Superior temporal gyrus (tissue), 1 donor: ENCODE measurements at regions not wholly inside any gene's neighbourhood (a gene's known extent, or its start where the extent isn't known, plus 50 kb on each side); places are given as distances from the start of the nearest gene placed in this dataset.
A peak's percentile ranks its signal among the peaks of the same experiment; 100 is the strongest.
"Not testable (repeated sequence)": the region's sequence is repeated elsewhere in the genome, so short reads cannot be mapped to it uniquely, and the experiment has no call there.

ENCODE experiments used
- DNase-seq: peaks from one replicate; pipeline ENCODE4 v3.0.0-alpha.2; 2016; ENCODE audit errors: extremely low spot score

DNA sequence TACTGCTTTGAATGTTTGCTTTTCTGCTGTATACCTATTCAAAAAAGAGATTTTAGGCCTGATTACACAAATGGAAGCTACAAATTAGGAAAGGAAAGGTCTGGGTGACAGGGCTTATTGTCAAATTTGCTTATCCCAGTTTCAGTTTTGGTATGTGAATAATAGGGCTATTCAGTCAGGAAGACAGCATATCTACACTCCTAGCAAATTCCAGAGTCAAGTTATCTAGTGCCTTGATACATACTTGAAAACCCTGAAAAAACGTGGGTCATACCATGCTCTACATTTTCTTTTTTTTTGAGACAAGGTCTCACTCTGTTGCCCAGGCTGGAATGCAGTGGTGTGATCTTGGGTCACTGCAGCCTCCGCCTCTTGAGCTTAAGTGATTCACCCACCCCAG is 59.2 kb upstream of the CCDC180 start:
- DNase-seq, result not testable (repeated sequence)

DNA sequence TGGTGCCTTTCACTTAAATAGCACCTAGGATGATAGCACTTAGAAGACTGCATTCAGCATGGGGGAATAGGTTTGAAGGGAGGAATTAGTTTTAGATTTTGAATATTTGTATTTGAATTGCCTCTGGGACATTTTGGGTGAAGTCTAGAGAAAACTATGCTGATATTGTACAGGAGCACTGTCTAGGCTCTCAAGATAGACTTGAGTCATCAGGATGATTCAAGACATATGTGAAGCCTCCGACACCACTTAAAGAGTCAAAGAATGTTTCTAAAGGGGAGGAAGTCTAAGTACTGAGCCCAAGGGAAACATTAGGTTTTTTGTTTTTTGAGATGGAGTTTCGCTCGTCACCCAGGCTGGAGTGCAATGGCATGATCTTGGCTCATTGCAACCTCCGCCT is 63.9 kb upstream of the CCDC180 start:
- DNase-seq, result no peak

DNA sequence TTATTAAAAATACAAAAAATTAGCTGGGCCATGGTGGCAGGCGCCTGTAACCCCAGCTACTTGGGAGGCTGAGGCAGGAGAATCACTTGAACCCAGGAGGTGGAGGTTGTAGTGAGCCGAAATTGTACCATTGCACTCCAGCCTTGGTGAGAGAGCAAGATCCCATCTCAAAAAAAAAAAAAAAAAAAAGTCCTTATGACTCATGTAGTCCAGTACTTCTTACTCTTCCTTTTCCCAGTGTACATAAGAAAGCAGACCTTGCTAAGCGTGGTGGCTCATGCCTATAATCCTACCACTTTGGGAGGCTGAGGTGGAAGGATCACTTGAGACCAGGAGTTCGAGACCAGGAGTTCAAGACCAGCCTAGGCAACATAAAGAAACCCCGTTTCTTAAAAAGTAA is 66.0 kb upstream of the CCDC180 start:
- not testable (repeated sequence) for DNase-seq

DNA sequence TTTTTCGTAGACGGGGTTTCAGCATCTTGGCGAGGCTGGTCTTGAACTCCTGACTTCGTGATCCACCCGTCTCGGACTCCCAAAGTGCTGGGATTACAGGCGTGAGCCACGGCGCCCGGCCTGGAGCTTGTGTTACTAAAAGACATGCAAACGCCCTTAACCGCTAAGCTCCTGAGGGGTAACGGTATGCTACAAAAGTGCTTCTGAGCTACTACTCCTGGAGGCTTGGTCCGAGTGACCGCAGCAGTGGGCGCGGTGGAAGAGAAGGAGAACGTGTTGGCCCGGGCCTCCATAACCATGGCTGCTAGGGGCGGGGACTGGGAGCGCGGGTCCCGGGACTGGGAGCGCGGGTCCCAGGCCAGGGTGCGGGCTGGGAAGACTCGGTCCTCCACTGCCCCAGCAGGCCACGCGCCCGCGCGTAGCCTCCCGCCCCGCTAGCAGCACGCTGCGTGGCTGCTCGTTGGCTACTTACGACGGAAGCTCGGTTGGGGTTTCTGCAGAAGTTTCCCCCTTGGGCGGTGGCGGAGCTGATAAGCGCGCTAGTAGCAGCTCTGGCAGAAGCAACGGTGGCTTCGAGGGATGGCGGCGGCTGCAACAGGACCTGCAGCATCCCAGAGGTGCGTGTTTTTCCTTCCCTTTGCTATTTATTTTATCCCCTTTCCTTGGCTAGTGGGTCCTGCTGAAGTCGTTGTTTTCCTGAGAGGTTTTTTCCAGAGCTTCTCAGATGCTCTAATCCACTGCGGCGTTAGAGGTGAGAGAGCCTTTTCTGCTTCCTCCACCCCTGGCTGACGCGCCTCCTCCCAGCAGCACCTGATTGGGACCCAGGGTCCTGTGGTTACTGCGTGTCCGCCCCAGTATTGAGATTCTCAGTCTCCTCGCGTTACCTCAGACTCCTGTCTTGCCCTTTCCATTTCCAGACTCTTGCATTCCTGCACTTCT is 69.2 kb upstream of the CCDC180 start:
- peak; percentile 87 for DNase-seq

DNA sequence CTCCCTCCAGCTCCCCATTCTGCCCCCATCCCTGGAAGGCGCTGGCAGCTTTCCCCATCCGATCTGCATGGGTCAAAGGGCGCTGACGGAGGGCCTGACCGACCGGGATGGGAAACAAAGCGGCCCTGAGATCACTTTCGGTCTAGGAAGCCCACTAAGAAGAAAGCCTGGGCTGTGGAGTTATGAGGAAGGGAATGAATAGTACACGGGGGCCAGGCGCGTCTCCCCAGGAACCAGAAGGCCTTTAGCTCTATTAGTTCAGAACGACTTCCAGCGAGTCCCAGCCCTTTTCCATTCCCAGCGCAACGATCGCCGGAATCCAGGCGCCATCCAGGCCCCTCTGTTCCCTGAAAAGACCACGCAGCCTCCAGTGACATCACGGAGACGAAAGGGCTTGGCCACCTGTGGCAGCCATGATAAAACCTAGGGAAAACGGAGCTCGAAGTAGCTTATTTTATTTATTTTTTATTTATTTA is 70.1 kb upstream of the CCDC180 start:
- no peak for DNase-seq

DNA sequence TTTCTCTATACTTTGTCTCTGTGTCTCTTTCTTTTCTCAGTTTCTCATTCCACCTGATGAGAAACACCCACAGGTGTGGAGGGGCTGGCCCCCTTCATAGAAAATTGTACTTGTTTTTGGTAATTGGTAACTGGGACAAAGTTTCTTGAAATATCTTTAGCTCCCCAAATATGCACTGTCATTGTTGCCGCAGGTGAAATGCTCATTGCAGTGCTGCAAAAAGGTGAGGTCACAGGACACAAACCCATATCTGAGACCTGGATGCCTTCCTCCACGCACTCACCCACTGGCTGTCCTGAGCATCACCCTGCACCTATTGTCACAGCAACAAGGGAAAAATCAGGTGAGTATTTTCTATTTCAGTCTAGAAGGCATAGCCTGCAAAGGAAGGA is 74.5 kb upstream of the CCDC180 start:
- DNase-seq, result not testable (repeated sequence)

DNA sequence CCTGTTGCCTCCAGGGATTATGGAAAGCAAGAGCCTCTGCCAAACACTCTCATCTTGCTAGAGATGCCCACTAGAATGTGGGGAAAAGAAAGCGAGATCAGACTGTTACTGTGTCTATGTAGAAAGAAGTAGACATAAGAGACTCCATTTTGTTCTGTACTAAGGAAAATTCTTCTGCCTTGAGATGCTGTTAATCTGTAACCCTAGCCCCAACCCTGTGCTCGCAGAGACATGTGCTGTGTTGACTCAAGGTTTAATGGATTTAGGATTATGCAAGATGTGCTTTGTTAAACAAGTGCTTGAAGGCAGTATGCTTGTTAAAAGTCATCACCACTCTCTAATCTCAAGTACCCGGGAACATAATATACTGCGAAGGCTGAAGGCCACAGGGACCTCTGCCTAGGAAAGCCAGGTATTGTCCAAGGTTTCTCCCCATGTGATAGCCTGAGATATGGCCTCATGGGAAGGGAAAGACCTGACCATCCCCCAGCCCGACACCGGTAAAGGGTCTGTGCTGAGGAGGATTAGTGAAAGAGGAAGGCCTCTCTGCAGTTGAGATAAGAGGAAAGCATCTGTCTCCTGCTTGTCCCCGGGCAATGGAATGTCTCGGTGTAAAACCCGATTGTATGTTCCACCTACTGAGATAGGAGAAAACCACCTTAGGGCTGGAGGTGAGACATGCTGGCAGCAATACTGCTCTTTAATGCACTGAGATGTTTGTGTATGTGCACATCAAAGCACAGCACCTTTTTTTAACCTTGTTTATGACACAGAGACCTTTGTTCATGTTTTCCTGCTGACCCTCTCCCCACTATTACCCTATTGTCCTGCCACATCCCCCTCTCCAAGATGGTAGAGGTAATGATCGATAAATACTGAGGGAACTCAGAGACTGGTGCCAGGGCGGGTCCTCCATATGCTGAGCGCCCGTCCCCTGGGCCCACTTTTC is 75.1 kb upstream of the CCDC180 start:
- DNase-seq, result not testable (repeated sequence)

DNA sequence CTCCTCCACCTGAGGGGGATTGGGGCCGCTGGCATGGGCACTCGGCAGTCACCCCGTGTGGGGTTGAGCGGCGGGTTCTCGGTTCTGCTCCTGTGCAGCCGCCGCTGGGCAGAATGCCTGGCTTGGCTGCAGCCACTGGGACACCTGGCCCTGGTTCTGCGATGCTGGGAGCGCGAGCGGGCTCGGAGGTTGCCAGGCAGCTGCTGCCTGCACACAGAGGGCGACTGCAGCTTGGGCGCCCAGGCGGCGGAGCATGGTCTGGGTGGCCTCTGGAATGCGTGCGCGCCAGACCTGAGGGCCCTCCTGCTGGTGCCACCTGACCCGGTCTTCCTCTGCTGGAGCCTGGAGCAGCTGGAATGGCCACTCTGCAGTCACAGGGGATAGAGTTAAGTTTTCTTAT is 85.1 kb upstream of the CCDC180 start:
- DNase-seq, result not testable (repeated sequence)

DNA sequence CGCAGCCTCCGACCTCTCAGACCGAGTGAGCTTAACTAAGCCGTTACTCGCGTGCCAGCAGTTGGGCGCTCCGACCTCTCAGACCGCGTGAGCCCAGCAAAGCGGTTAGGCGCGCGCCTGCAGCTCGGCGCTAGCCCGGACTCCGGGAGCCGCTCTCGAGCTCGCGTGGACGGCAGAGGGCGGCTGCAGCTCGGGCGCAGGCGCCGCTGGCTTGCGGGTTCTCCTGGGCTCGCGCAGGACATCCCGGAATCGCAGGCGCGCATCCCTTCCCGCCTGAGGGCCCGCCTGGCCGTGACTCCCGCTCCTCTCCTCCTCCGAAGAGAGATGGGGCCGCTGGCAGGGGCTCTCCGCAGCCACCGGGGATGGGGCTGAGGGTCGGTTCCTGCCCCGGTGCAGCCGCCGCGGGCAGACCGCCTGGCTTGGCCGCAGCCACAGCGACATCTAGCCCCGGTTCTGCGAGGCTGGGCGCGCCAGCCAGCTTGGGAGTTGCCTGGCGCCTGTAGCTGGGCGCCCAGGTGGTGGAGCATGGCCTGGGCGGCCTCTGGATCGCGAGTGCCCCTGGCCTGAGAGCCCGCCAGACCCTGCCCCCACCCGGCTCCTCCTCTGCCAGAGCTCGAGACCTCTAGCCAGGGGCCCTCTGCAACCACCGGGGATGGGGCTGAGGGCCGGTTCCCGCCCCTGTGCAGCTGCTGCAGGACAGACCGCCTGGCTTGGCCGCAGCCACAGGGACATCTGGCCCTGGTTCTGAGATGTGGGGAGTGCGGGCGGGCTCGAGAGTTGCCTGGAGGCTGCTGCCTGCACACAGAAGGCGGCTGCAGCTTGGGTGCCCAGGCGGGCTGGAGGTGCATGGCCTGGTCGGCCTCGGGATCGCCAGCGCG is 85.7 kb upstream of the CCDC180 start:
- DNase-seq, result peak; percentile 60

DNA sequence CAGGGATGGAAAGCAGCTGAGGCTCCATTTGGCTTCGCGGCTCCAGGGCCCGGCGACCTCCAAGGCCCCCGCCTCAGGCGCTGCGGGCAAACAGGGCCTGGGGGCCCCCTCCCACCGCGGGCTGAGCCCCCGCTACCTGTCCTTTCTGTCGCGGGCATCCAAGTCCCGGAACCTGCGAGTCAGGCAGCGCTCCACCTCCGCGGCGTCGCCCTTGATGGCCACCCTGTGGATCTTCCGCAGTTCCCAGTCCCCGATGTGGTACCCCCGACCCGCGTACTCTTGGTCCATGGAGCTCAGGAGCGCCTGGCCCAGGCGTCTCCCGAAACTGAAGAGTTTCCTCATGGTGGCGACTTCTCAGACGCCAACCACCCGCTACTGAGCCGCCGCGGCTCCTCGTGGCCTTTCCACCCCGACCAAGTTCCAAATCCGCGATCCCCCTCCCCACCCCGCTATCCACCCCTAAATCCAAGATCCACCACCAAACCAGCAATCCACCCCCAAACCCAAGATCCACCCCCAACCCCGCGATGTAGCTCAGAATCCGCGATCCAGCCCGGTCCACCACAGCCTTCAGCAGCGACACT is 86.5 kb upstream of the CCDC180 start:
- no peak for DNase-seq

DNA sequence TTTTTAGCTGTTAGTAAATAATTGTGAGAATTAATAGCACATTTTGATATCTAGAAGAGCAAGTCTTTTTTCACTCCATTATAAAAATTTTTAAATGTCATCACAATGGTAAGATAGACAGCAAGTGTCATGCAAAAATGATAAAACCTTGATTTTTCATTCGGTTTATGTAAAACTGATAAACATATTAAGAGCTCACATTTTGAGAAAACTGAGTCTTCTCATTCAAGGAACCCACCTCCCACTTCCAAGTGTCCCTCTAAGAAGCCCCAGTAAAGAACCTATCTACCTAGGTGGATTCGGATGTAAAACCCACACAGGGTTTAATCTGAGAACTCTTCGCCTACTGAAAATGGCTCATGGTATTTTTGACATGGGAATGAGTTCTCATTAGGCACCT is 87.1 kb upstream of the CCDC180 start:
- DNase-seq, result not testable (repeated sequence)

DNA sequence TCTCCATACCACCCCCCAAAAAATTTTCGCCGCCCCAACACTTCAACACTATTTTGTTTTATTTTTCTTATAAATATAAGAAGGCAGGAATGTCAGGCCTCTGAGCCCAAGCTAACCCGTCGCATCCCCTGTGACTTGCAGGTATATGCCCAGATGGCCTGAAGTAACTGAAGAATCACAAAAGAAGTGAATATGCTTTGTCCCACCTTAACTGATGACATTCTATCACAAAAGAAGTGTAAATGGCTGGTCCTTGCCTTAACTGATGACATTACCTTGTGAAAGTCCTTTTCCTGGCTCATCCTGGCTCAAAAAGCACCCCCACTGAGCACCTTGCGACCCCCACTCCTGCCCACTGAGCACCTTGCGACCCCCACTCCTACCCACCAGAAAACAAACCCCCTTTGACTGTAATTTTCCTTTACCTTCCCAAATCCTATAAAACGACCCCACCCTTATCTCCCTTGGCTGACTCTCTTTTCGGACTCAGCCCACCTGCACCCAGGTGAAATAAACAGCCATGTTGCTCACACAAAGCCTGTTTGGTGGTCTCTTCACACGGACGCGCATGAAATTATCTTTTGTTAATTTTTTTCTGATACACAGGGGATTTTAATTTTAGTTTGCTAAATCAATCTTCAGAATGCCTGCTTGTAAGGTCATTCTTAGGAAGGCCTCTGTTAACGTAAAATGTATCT is 87.9 kb upstream of the CCDC180 start:
- not testable (repeated sequence) for DNase-seq

DNA sequence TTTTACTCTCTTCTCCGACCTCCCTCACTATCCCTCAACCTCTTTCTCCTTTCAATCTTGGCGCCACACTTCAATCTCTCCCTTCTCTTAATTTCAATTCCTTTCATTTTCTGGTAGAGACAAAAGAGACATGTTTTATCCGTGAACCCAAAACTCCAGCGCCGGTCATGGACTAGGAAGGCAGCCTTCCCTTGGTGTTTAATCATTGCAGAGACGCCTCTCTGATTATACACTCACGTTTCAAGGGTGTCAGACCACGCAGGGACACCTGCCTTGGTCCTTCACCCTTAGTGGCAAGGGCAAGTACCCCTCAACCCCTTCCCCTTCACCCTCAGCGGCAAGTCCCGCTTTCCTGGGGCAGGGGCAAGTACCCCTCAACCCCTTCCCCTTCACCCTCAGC is 92.3 kb upstream of the CCDC180 start:
- not testable (repeated sequence) for DNase-seq

DNA sequence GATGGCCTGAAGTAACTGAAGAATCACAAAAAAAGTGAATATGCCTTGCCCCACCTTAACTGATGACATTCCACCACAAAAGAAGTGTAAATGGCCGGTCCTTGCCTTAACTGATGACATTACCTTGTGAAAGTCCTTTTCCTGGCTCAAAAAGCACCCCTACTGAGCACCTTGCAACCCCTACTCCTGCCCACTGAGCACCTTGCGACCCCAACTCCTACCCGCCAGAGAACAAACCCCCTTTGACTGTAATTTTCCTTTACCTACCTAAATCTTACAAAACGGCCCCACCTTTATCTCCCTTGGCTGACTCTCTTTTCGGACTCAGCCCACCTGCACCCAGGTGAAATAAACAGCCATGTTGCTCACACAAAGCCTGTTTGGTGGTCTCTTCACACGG is 92.9 kb upstream of the CCDC180 start:
- not testable (repeated sequence) for DNase-seq

DNA sequence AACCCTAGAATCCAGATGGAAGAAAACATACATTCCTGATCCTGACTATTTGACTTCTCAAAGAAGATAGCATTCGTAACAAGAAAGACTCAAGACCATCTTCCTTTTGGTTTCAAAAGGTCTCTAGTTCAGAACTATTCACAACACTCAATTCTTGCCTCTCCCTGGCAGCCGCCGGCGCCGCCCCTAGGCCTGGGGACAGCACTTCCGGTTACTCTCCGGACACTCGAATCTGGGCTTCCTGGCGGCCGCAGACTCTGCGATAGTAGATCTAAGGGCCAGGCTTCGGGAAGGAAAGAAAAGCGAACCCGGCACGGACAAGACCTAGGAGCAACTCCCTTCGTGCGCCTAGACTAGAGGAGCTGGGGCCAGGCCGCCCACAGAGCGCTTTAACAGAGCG is 107.8 kb upstream of the CCDC180 start:
- DNase-seq, result not testable (repeated sequence)

DNA sequence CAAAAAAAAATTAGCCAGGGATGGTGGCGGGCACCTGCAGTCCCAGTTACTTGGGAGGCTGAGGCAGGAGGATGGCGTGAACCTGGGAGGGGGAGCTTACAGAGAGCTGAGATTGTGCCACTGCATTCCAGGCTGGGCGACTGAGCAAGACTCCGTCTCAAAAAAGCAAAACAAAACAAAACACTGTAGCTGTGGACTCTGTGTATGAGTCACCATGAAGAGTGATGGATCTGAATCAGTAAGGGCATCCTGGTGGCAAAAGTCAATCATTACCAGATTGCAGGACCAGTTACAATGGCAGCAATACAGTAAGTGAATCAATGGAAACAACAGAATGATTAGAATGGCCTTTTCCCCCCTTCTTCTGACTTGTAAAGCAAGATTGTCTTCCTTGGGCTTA is 113.7 kb upstream of the CCDC180 start:
- not testable (repeated sequence) for DNase-seq

DNA sequence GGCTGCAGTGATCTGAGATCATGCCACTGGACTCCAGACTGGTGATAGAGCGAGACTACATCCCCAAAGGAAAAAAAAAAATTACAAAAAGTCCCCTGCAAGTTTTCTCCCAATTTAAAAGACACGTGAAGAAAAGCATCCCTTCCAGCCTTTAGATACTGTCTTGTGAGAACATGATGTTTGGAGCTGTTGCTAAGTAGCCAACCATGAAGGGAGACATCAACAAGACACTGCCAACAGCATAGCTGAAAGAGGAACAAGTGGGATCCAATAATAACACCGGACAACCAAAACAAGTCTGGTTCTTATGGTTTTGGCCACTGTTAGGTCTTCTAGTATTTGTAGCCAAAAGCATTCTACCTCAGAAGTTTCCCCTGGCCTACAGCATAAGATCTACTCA is 118.9 kb upstream of the CCDC180 start:
- no peak for DNase-seq

DNA sequence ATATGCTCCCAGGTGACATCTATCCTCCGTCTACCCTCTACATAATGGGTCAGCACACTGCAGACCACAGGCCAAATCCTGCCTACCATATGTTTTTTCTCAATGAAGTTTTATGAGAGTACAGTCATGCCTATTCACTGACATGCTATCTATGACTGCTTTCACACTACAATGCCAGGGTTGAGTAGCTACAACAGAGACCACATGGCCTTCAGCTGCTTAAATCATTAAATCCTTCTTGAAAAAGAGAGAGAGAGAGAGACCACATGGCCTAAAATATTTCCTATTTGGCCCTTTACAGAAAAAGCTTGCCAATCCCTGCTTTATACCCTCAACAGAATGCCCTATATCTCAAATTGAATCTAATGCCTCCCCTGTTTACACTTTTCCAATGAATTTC is 119.8 kb upstream of the CCDC180 start:
- DNase-seq, result not testable (repeated sequence)

DNA sequence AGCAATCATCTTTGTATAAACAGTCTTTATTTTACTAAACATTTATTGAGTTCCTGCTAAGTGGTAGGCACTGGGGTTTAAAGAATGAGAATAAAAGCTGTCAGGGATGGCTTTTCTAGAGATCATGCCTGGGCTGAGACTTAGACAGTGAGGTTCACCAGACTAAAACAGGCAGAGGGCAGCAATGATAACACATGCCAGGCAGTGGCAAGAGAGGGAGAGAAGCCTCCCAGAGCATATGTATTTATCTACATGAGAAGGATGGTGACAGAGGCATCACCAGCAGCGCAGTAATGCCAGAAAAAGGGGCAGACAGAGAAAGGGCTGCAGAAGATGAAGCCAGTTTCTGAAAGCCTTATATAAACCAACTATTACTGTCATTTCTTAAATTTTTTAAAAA is 121.0 kb upstream of the CCDC180 start:
- no peak for DNase-seq

DNA sequence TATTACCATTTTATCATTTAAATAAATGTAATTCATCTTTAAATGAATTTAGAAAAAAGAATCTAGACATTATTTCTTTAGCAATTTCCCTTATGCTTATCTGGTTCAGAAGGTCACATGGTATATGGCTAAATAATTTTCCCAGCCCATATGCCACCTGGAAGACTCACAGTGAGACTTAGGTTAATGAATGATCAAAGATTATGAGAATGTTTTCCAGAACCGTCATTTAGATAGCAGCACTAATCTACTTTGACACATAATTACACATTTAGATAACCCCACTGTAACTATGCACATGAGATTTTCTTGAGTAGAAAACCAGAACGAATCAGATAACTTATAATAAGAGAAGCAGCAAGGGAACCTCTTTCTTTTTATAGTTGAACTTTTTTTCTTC is 124.9 kb upstream of the CCDC180 start:
- DNase-seq, result not testable (repeated sequence)
